IMR-90 (cell line): ENCODE measurements at regions not wholly inside any gene's neighbourhood (a gene's known extent, or its start where the extent isn't known, plus 50 kb on each side); places are given as distances from the start of the nearest gene placed in this dataset.

Experiments used
- BHLHE40 ChIP-seq: fragments of 150-350 bp; IDR thresholded peaks from 2 replicates; pipeline ENCODE4 v1.6.1; 2016; ENCODE audit warnings: mild to moderate bottlenecking, low read depth, low read length
- CTCF ChIP-seq: conservative IDR thresholded peaks from 2 replicates; pipeline ENCODE4 v1.5.1; 2012; ENCODE audit warnings: mild to moderate bottlenecking, low read depth, low read length, improper control_type of control experiment
- MAZ ChIP-seq: IDR thresholded peaks from 2 replicates; pipeline ENCODE4 v1.6.1; 2012; ENCODE audit warnings: low read depth, mild to moderate bottlenecking, low read length, improper control_type of control experiment, moderate library complexity, borderline replicate concordance
- RAD21 ChIP-seq: IDR thresholded peaks from 2 replicates; pipeline ENCODE4 v1.6.1; 2012; ENCODE audit warnings: low read length, improper control_type of control experiment
- SMC3 ChIP-seq: fragments of 150-350 bp; IDR thresholded peaks from 2 replicates; pipeline ENCODE4 v1.6.1; 2016; ENCODE audit warnings: low read depth, mild to moderate bottlenecking, antibody characterized with exemption, low read length, moderate library complexity

- no peak for TF ChIP-seq RAD21
- no peak for TF ChIP-seq BHLHE40
- no peak for TF ChIP-seq CTCF
- no peak for TF ChIP-seq MAZ
- TF ChIP-seq SMC3, result no peak
Measured at GRCh38 chr2:224263571-224264043, 138.3 kb downstream of the FAM124B start.
